GM19351 (cell line): ENCODE measurements at regions not wholly inside any gene's neighbourhood (a gene's known extent, or its start where the extent isn't known, plus 50 kb on each side); places are given as distances from the start of the nearest gene placed in this dataset.

Experiments
- ATAC-seq: cut with Tn5 transposase; IDR thresholded peaks from one replicate; pipeline ENCODE4 v1.9.1; 2021; ENCODE audit warnings: mild to moderate bottlenecking, moderate library complexity; ENCODE audit not compliant: unreplicated experiment

- ATAC-seq = no peak
These were observed 58.0 kb upstream of the PARP11 start for GRCh38 chr12:3931206-3931605.

DNA sequence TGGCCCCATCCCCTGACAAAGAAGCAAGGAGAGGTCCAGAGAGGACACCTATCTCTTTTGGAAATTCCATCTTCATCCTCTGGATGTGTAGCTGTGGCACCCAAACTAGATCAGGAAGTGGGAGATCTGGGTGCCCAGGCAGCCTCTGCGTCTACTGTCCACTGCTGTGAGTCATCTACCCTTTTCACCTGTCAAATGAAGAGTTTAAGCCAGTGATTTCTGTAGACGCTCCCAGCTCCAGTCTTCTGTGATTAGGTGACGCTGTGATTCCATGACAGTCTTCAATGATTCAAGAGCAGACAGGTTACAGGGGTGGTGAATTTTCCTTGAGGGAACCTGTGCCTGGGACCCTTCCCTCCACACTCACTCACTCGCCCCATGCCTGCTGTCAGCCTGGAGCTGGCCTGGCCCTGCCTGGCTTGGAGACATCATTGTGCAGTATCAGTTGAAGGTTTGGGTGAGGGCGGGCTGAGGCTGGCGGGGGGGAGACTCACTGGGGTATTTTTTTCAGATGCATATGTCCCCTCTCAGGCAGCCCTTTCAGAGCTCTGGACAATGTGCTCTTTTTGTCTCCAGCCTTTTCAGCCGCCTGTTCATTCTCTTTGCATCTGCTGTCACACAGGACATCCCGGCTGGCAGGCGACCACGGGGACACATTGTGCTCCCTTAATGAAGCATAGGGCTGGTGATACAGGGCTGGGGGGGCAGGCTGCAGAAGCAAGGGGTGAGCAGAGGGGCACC is 56.8 kb upstream of the PARP11 start:
- ATAC-seq = no peak

- ATAC-seq = no peak
These were observed 55.5 kb upstream of the PARP11 start for GRCh38 chr12:3928538-3929184.

DNA sequence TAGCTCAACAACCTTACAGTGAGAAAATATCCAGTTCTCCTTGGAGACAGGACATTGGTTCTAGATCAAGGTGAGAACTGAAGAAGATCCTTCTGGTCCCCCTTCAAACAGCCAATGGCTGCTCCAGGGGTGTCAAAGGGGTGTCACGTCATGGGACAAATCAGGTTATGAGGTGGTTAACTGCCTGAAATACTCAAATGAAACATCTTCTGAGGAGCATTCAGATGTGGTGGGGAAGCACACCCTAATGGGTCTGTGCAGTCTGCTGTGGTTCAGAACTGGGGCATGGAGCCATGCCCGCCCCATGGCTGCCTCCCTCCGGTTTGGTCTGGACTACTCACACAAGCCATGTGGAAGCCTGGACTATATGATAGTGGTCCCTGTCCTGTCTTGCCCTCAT is 52.4 kb upstream of the PARP11 start:
- no peak for ATAC-seq

DNA sequence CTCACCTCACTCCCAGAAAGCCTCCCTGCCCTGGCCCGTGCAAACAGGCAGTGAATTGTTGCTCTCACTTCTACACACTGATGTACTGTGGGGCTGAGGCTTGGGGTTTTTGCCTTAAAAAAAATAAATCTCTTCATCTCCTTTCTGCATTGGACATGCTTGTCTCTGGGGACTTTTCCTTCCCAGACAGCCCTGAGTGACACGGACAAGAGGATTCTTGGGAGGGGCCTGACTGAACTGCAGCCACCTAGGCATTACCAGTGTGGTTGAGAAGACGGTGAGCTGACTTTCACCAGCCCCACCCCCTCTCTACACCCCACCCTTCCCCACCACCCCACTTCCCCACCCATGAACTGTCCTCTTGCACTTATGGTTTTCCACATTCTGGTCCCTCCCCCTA is 51.6 kb upstream of the PARP11 start:
- ATAC-seq = no peak

DNA sequence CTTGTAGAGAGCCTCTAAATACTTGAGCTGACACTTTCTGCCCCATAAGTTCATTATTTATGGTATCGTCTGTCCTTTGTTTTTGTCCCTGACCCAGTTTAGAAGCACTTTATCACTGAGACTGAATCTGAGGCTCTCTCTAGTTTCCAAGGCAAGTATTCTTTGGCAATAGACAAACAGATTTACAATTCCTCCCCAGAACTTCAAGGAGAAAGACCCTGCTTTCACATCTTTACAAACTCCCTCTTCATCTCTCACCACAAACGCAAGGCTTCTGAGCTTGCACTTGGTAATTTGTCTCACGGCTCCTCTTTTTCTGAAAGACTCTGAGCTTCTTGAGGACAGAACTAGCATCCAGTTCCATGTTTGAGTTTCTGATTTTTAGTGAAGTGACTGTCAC is 49.8 kb upstream of the PARP11 start:
- no peak for ATAC-seq
